ENCODE measurements at regions not wholly inside any gene's neighbourhood (a gene's known extent, or its start where the extent isn't known, plus 50 kb on each side); places are given as distances from the start of the nearest gene placed in this dataset.

DNA sequence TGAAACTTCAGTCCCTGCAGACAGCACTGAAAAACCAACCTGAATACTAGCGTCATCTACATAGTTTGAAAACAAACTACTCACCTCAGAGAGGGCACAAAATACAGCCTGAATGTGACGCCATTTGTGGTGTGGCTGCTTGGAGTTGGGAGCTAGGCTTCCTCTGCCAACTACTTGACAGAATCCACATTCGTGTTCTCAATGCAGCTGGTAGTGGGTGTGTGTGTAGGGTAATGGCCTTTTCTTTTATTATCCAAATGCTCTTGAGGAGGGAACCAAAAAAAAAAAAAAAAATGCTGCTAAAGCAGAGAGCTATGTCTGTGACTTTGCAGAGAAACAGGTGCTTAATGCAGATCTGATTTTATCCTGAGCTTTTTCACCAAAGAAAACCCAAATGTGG lies 207.8 kb downstream of the OTOR start:
- TF ChIP-seq POLR2A (IDR thresholded peaks at IDR 0.05; ENCODE audit: low read depth, low read length) (no peak), MYC (IDR thresholded peaks at IDR 0.05; ENCODE audit: insufficient read depth, insufficient read length, insufficient replicate concordance, low read length, severe bottlenecking) (no peak), EP300 (IDR thresholded peaks at IDR 0.05; ENCODE audit: borderline replicate concordance in 1 of 2, control insufficient read depth in 1 of 2, low read depth in 2 of 2, low read length in 2 of 2) (no peak), ZNF274 (IDR thresholded peaks at IDR 0.05; ENCODE audit: insufficient read depth, insufficient read length) (no peak), BCL11A (IDR thresholded peaks at IDR 0.05; ENCODE audit: low read depth, low read length) (no peak)
- TF ChIP-seq, protein P1, sequence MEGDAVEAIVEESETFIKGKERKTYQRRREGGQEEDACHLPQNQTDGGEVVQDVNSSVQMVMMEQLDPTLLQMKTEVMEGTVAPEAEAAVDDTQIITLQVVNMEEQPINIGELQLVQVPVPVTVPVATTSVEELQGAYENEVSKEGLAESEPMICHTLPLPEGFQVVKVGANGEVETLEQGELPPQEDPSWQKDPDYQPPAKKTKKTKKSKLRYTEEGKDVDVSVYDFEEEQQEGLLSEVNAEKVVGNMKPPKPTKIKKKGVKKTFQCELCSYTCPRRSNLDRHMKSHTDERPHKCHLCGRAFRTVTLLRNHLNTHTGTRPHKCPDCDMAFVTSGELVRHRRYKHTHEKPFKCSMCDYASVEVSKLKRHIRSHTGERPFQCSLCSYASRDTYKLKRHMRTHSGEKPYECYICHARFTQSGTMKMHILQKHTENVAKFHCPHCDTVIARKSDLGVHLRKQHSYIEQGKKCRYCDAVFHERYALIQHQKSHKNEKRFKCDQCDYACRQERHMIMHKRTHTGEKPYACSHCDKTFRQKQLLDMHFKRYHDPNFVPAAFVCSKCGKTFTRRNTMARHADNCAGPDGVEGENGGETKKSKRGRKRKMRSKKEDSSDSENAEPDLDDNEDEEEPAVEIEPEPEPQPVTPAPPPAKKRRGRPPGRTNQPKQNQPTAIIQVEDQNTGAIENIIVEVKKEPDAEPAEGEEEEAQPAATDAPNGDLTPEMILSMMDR (IDR thresholded peaks at IDR 0.05 in 2 of 3, conservative IDR thresholded peaks at IDR 0.05 in 1 of 3; ENCODE audit: control insufficient read depth in 2 of 3, extremely low read depth in 1 of 3, insufficient read depth in 1 of 3, low read depth in 3 of 3, low read length in 3 of 3): no peak
